CD14-positive monocyte (primary cell): ENCODE measurements at regions not wholly inside any gene's neighbourhood (a gene's known extent, or its start where the extent isn't known, plus 50 kb on each side); places are given as distances from the start of the nearest gene placed in this dataset.
"Not testable (repeated sequence)": the region's sequence is repeated elsewhere in the genome, so short reads cannot be mapped to it uniquely, and the experiment has no call there.

Experiments used
- DNase-seq, 3 donors: peaks; one replicate each; pipeline ENCODE4 v3.0.0-alpha.2; 2011 to 2022
- H2AFZ ChIP-seq: 2 replicates; pipeline ENCODE4 v1.6.0; 2012; ENCODE audit warnings: mild to moderate bottlenecking, low read depth, low read length, inconsistent platforms; ENCODE audit not compliant: insufficient read depth, poor library complexity, severe bottlenecking
- H3K27ac ChIP-seq, 2 donors: 1 replicate in 1 of 2; 2 replicates in 1 of 2; pipeline ENCODE4 v1.5.1; 2012 to 2013; ENCODE audit warnings: low read length in 2 of 2, control low read depth in 1 of 2, inconsistent platforms in 1 of 2, low read depth in 1 of 2, mild to moderate bottlenecking in 1 of 2
- H3K27me3 ChIP-seq, 2 donors: one replicate each; pipeline versions ENCODE4 v1.6.0 to v1.6.1; 2011 to 2013; ENCODE audit warnings: low read length in 2 of 2; ENCODE audit not compliant: control insufficient read depth in 2 of 2, insufficient read depth in 2 of 2
- H3K36me3 ChIP-seq, 2 donors: replicated peaks in 1 of 2; 1 replicate in 1 of 2; 2 replicates in 1 of 2; pipeline versions ENCODE4 v1.5.1 to v1.6.1; 2012 to 2013; ENCODE audit warnings: low read length in 2 of 2, control low read depth in 1 of 2, inconsistent platforms in 1 of 2, mild to moderate bottlenecking in 1 of 2; ENCODE audit not compliant: insufficient read depth in 2 of 2, control insufficient read depth in 1 of 2
- H3K4me1 ChIP-seq, 2 donors: 1 replicate in 1 of 2; 2 replicates in 1 of 2; pipeline versions ENCODE4 v1.5.1 to v1.6.1; 2012 to 2013; ENCODE audit warnings: low read length in 2 of 2, control low read depth in 1 of 2, inconsistent platforms in 1 of 2, mild to moderate bottlenecking in 1 of 2, moderate library complexity in 1 of 2; ENCODE audit not compliant: insufficient read depth in 2 of 2, control insufficient read depth in 1 of 2
- H3K4me2 ChIP-seq: replicated peaks from 2 replicates; pipeline ENCODE3; 2012; ENCODE audit warnings: low read length, moderate library complexity, mild to moderate bottlenecking; ENCODE audit not compliant: poor library complexity, severe bottlenecking; ENCODE audit errors: extremely low read depth
- H3K4me3 ChIP-seq, 3 experiments: fragments of 200-600 bp in 1 of 3; sonication (generic) in 1 of 3; replicated peaks in 1 of 3; 1 replicate in 2 of 3; 2 replicates in 1 of 3; pipeline ENCODE4 v1.5.1; 2011 to 2013; ENCODE audit warnings: low read length in 3 of 3, mild to moderate bottlenecking in 3 of 3, control low read depth in 2 of 3, low read depth in 2 of 3, inconsistent platforms in 1 of 3, moderate library complexity in 1 of 3
- H3K79me2 ChIP-seq: 2 replicates; pipeline ENCODE4 v1.6.0; 2012; ENCODE audit warnings: mild to moderate bottlenecking, control low read depth, inconsistent platforms, low read length, moderate library complexity; ENCODE audit not compliant: insufficient read depth
- H3K9ac ChIP-seq: 2 replicates; pipeline ENCODE4 v1.6.0; 2017; ENCODE audit warnings: low read length, mild to moderate bottlenecking; ENCODE audit not compliant: insufficient read depth, poor library complexity, severe bottlenecking
- H3K9me3 ChIP-seq, 2 donors: replicated peaks in 1 of 2; 1 replicate in 1 of 2; 2 replicates in 1 of 2; pipeline versions ENCODE4 v1.5.1 to v1.6.1; 2012 to 2013; ENCODE audit warnings: low read length in 2 of 2, control low read depth in 1 of 2; ENCODE audit not compliant: control insufficient read depth in 1 of 2, insufficient read depth in 1 of 2
- H4K20me1 ChIP-seq: 2 replicates; pipeline ENCODE4 v1.6.0; 2012; ENCODE audit warnings: mild to moderate bottlenecking, low read length, control low read depth, moderate library complexity; ENCODE audit not compliant: insufficient read depth
- H3K27ac Mint-ChIP-seq, 7 donors: one replicate each; pipeline ENCODE4 v1.8.0; 2020; ENCODE audit warnings: mild to moderate bottlenecking in 7 of 7, mixed read lengths in 7 of 7, moderate library complexity in 6 of 7, inconsistent platforms in 2 of 7
- H3K27me3 Mint-ChIP-seq, 3 donors: one replicate each; pipeline ENCODE4 v1.8.0; 2021 to 2022; ENCODE audit warnings: low read depth in 3 of 3, mild to moderate bottlenecking in 3 of 3, mixed read lengths in 3 of 3, moderate library complexity in 3 of 3, inconsistent platforms in 1 of 3
- H3K36me3 Mint-ChIP-seq, 2 donors: one replicate each; pipeline ENCODE4 v1.8.0; 2020; ENCODE audit warnings: mixed read lengths in 2 of 2, inconsistent platforms in 1 of 2, mild to moderate bottlenecking in 1 of 2
- H3K4me1 Mint-ChIP-seq: one replicate; pipeline ENCODE4 v1.8.0; 2020; ENCODE audit warnings: mild to moderate bottlenecking, mixed read lengths
- H3K4me3 Mint-ChIP-seq, 2 donors: one replicate each; pipeline ENCODE4 v1.8.0; 2020; ENCODE audit warnings: mild to moderate bottlenecking in 2 of 2, mixed read lengths in 2 of 2, moderate library complexity in 1 of 2
- H3K9me3 Mint-ChIP-seq, 7 donors: one replicate each; pipeline ENCODE4 v1.8.0; 2020 to 2022; ENCODE audit warnings: mixed read lengths in 7 of 7, mild to moderate bottlenecking in 6 of 7, moderate library complexity in 6 of 7, inconsistent platforms in 2 of 7
- CTCF ChIP-seq: fragments of 200-600 bp; IDR thresholded peaks from one replicate; pipeline ENCODE4 v1.8.0; 2022; ENCODE audit warnings: antibody characterized with exemption, mild to moderate bottlenecking
- WGBS: methylation state at CpG from one replicate; pipeline ENCODE4 v1.1.5; 2013; ENCODE audit warnings: missing lambda C conversion rate; ENCODE audit not compliant: insufficient coverage; 5-methylcytosine and 5-hydroxymethylcytosine counted together
- intact Hi-C, 2 donors: fragments of 100-400 bp; cut with micrococcal nuclease; formaldehyde crosslinking; loops; one replicate each; pipeline versions ENCODE4 v1.15.0 to v1.15.1; 2023

- H3K4me1 Mint-ChIP-seq = no peaks in the 10 kb centered on the region
- Histone ChIP-seq H3K4me2 (no peak overlapping the region), H3K27ac (no peak overlapping the region), H2AFZ (no peak overlapping the region), H4K20me1 (no peaks in the 10 kb centered on the region), H3K4me3 (no peak overlapping the region), H3K36me3 (no peaks in the 10 kb centered on the region), H3K27me3 (no peaks in the 10 kb centered on the region), H3K9ac (no peak overlapping the region), H3K4me1 (no peaks in the 10 kb centered on the region), H3K9me3 (peaks cover 0 to 2% of the 10 kb centered on the region in 2 donors), H3K79me2 (no peaks in the 10 kb centered on the region)
- H3K27ac Mint-ChIP-seq = no peak overlapping the region
- no peak for TF ChIP-seq CTCF
- intact Hi-C loops = no loop called here
- peaks cover 0 to 18% (median 8%) of the 10 kb centered on the region in 7 donors for H3K9me3 Mint-ChIP-seq
- H3K27me3 Mint-ChIP-seq = peaks cover 0 to 10% (median 0%) of the 10 kb centered on the region in 3 donors
- no peak overlapping the region for H3K4me3 Mint-ChIP-seq
- no CpG with 5 or more reads among the region's 3 CpGs for WGBS
- no peaks in the 10 kb centered on the region for H3K36me3 Mint-ChIP-seq
- DNase-seq = no peak
Observed at GRCh38 chr16:48676836-48677235, 66.9 kb upstream of the N4BP1 start.

GRCh38 chr16:48668184-48668583 lies 58.2 kb upstream of the N4BP1 start:
- H3K4me1 Mint-ChIP-seq, H3K27me3 Mint-ChIP-seq, H2AFZ ChIP-seq, H3K36me3 ChIP-seq, intact Hi-C loops, DNase-seq, H3K9ac ChIP-seq, H3K36me3 Mint-ChIP-seq, H3K27ac Mint-ChIP-seq, H3K79me2 ChIP-seq, H4K20me1 ChIP-seq, H3K4me3 Mint-ChIP-seq, H3K27me3 ChIP-seq, H3K4me2 ChIP-seq, H3K27ac ChIP-seq, H3K4me3 ChIP-seq, H3K4me1 ChIP-seq: not testable (repeated sequence)
- H3K9me3 Mint-ChIP-seq = peaks cover 6 to 42% (median 21%) of the 10 kb centered on the region in 7 donors
- H3K9me3 ChIP-seq = peaks cover 0 to 10% of the 10 kb centered on the region in 2 donors
- 94% methylated on average over 5 of the region's 8 CpGs for WGBS
